ENCODE measurements at regions not wholly inside any gene's neighbourhood (a gene's known extent, or its start where the extent isn't known, plus 50 kb on each side); places are given as distances from the start of the nearest gene placed in this dataset.

GRCh38 chr2:78710632-78711375 is 314.7 kb upstream of the REG3G start (continued):
- TF ChIP-seq, protein P1, sequence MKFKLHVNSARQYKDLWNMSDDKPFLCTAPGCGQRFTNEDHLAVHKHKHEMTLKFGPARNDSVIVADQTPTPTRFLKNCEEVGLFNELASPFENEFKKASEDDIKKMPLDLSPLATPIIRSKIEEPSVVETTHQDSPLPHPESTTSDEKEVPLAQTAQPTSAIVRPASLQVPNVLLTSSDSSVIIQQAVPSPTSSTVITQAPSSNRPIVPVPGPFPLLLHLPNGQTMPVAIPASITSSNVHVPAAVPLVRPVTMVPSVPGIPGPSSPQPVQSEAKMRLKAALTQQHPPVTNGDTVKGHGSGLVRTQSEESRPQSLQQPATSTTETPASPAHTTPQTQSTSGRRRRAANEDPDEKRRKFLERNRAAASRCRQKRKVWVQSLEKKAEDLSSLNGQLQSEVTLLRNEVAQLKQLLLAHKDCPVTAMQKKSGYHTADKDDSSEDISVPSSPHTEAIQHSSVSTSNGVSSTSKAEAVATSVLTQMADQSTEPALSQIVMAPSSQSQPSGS (tag by site-specific recombination; IDR thresholded peaks at IDR 0.05; ENCODE audit: low read depth) = no peak
- TF ChIP-seq ZNF621 (tag by site-specific recombination; IDR thresholded peaks at IDR 0.05) = no peak
- no peak for TF ChIP-seq SCRT1 (tag by site-specific recombination; IDR thresholded peaks at IDR 0.05; ENCODE audit: borderline replicate concordance)

GRCh38 chr2:78715293-78715692 is 310.2 kb upstream of the REG3G start:
- no peak overlapping the region for H3K4me3 ChIP-seq (ENCODE audit: low read depth, low read length)
- ChIA-PET POLR2A (no interaction called here), CTCF (no interaction called here)
- TF ChIP-seq ZNF501 (tag by site-specific recombination; IDR thresholded peaks at IDR 0.05) (no peak), REPIN1 (tag by site-specific recombination; IDR thresholded peaks at IDR 0.05; ENCODE audit: low read depth) (no peak), SP3 (tag by site-specific recombination; IDR thresholded peaks at IDR 0.05) (no peak), GFI1B (tag by site-specific recombination; IDR thresholded peaks at IDR 0.05) (no peak), ZNF37A (tag by site-specific recombination; IDR thresholded peaks at IDR 0.05) (no peak), INSM2 (tag by site-specific recombination; IDR thresholded peaks at IDR 0.05) (no peak), ZNF133 (tag by site-specific recombination; IDR thresholded peaks at IDR 0.05) (no peak), ZFP41 (tag by site-specific recombination; IDR thresholded peaks at IDR 0.05; ENCODE audit: borderline replicate concordance) (no peak), ZFP3 (tag by site-specific recombination; IDR thresholded peaks at IDR 0.05; ENCODE audit: low read depth) (no peak), ZNF221 (tag by site-specific recombination; IDR thresholded peaks at IDR 0.05; ENCODE audit: borderline replicate concordance) (no peak), MYNN (tag by site-specific recombination; IDR thresholded peaks at IDR 0.05; ENCODE audit: borderline replicate concordance) (no peak), GLIS1 (tag by site-specific recombination; IDR thresholded peaks at IDR 0.05) (no peak), SP2 (tag by site-specific recombination; IDR thresholded peaks at IDR 0.05) (no peak)
- no peaks in the 10 kb centered on the region for H3K4me1 ChIP-seq (ENCODE audit: control insufficient read depth, insufficient read depth, low read length)
- no peak overlapping the region for H3K27ac ChIP-seq (ENCODE audit: extremely low read depth, low read depth, low read length)
- no peaks in the 10 kb centered on the region for H3K36me3 ChIP-seq (ENCODE audit: control insufficient read depth in 2 of 2, insufficient read depth in 1 of 2, low read length in 2 of 2)
- no peaks in the 10 kb centered on the region for H3K9me3 ChIP-seq (ENCODE audit: control insufficient read depth, insufficient read depth, low read depth, low read length)

- no peaks in the 10 kb centered on the region for H3K36me3 ChIP-seq (ENCODE audit: control insufficient read depth in 2 of 2, insufficient read depth in 1 of 2, low read length in 2 of 2)
- no peaks in the 10 kb centered on the region for H3K4me1 ChIP-seq (ENCODE audit: control insufficient read depth, insufficient read depth, low read length)
- ChIA-PET POLR2A (no interaction called here), CTCF (no interaction called here)
- H3K27ac ChIP-seq (ENCODE audit: extremely low read depth, low read depth, low read length) = no peak overlapping the region
- no peak for TF ChIP-seq ZNF658 (tag by site-specific recombination; IDR thresholded peaks at IDR 0.05)
- TF ChIP-seq ZNF423 (tag by site-specific recombination; IDR thresholded peaks at IDR 0.05) = no peak
- TF ChIP-seq, protein P2, sequence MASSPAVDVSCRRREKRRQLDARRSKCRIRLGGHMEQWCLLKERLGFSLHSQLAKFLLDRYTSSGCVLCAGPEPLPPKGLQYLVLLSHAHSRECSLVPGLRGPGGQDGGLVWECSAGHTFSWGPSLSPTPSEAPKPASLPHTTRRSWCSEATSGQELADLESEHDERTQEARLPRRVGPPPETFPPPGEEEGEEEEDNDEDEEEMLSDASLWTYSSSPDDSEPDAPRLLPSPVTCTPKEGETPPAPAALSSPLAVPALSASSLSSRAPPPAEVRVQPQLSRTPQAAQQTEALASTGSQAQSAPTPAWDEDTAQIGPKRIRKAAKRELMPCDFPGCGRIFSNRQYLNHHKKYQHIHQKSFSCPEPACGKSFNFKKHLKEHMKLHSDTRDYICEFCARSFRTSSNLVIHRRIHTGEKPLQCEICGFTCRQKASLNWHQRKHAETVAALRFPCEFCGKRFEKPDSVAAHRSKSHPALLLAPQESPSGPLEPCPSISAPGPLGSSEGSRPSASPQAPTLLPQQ (tag by site-specific recombination; IDR thresholded peaks at IDR 0.05) = no peak
- no peak for TF ChIP-seq ZNF169 (tag by site-specific recombination; IDR thresholded peaks at IDR 0.05)
- no peak for TF ChIP-seq SCRT1 (tag by site-specific recombination; IDR thresholded peaks at IDR 0.05; ENCODE audit: borderline replicate concordance)
- TF ChIP-seq ZNF398 (tag by site-specific recombination; IDR thresholded peaks at IDR 0.05) = no peak
- TF ChIP-seq ZBTB7A (tag by site-specific recombination; IDR thresholded peaks at IDR 0.05; ENCODE audit: low read depth) = no peak
- no peak overlapping the region for H3K4me3 ChIP-seq (ENCODE audit: low read depth, low read length)
- no peaks in the 10 kb centered on the region for H3K9me3 ChIP-seq (ENCODE audit: control insufficient read depth, insufficient read depth, low read depth, low read length)
These were observed 307.5 kb upstream of the REG3G start for GRCh38 chr2:78718024-78718423.

Measured in HEK293 (cell line).